ENCODE measurements at regions not wholly inside any gene's neighbourhood (a gene's known extent, or its start where the extent isn't known, plus 50 kb on each side); places are given as distances from the start of the nearest gene placed in this dataset.

- intact Hi-C loops (cut with DNase I, micrococcal nuclease): no loop called here
- ATAC-seq (no peak), DNase-seq (no peak)
These were observed 55.4 kb downstream of the CCER1 start for GRCh38 chr12:90899456-90900182.

- intact Hi-C loops (cut with DNase I, micrococcal nuclease): no loop called here
- DNase-seq (no peak), ATAC-seq (no peak)
These were observed 57.0 kb downstream of the CCER1 start for GRCh38 chr12:90897986-90898385.

- intact Hi-C loops (cut with DNase I, micrococcal nuclease): no loop called here
- no peak for ATAC-seq
- DNase-seq: no peak
These were observed 57.7 kb downstream of the CCER1 start for GRCh38 chr12:90897316-90897715.

GRCh38 chr12:90896821-90897220 is 58.2 kb downstream of the CCER1 start:
- intact Hi-C loops (cut with DNase I, micrococcal nuclease): no loop called here
- DNase-seq (no peak), ATAC-seq (no peak)

GRCh38 chr12:90896164-90896563 is 58.8 kb downstream of the CCER1 start:
- ATAC-seq (no peak), DNase-seq (no peak)
- intact Hi-C loops (cut with DNase I, micrococcal nuclease): no loop called here

GRCh38 chr12:90888316-90888715 is 66.7 kb downstream of the CCER1 start:
- intact Hi-C loops (cut with DNase I, micrococcal nuclease): no loop called here
- ATAC-seq: no peak

GRCh38 chr12:90883456-90883855 is 71.5 kb downstream of the CCER1 start:
- DNase-seq (no peak), ATAC-seq (no peak)
- intact Hi-C loops (cut with DNase I, micrococcal nuclease): no loop called here

More at GRCh38 chr12:90888316-90888715, 66.7 kb downstream of the CCER1 start:
- no peak for DNase-seq

- ATAC-seq: no peak
These were observed 83.3 kb downstream of the CCER1 start for GRCh38 chr12:90871726-90872096.

GRCh38 chr12:90870971-90871725 is 83.8 kb downstream of the CCER1 start:
- DNase-seq (no peak), ATAC-seq (no peak)
- intact Hi-C loops (cut with DNase I, micrococcal nuclease): no loop called here

More at GRCh38 chr12:90871726-90872096, 83.3 kb downstream of the CCER1 start:
- no peak for DNase-seq
- intact Hi-C loops (cut with DNase I, micrococcal nuclease): no loop called here

- ATAC-seq (no peak), DNase-seq (no peak)
- intact Hi-C loops (cut with DNase I, micrococcal nuclease): no loop called here
These were observed 86.3 kb downstream of the CCER1 start for GRCh38 chr12:90868626-90869025.

- intact Hi-C loops (cut with DNase I, micrococcal nuclease): no loop called here
- DNase-seq (no peak), ATAC-seq (peak; percentile 17)
These were observed 95.4 kb downstream of the CCER1 start for GRCh38 chr12:90859591-90859990.

- ATAC-seq (peak; percentile 84), DNase-seq (peak; percentile 27 to 30)
- intact Hi-C loops (cut with DNase I, micrococcal nuclease): no loop called here
These were observed 96.7 kb downstream of the CCER1 start for GRCh38 chr12:90858252-90858651.

- no peak for DNase-seq
- intact Hi-C loops (cut with DNase I, micrococcal nuclease): no loop called here
- no peak for ATAC-seq
These were observed 99.4 kb downstream of the CCER1 start for GRCh38 chr12:90855534-90855933.

GRCh38 chr12:90854136-90854689 is 100.8 kb downstream of the CCER1 start:
- DNase-seq (peak in 1 of 2 donors; percentile 9), ATAC-seq (peak; percentile 69)
- intact Hi-C loops (cut with DNase I, micrococcal nuclease): no loop called here

GRCh38 chr12:90851800-90852718 is 102.9 kb downstream of the CCER1 start:
- intact Hi-C loops (cut with DNase I, micrococcal nuclease): no loop called here
- DNase-seq: no peak
- ATAC-seq: no peak

GRCh38 chr12:90842477-90842876 is 112.5 kb downstream of the CCER1 start:
- DNase-seq (no peak), ATAC-seq (no peak)
- intact Hi-C loops (cut with DNase I, micrococcal nuclease): no loop called here

GRCh38 chr12:90841336-90841735 is 113.6 kb downstream of the CCER1 start:
- no peak for ATAC-seq
- intact Hi-C loops (cut with DNase I, micrococcal nuclease): no loop called here
- no peak for DNase-seq

GRCh38 chr12:90839346-90839745 is 115.6 kb downstream of the CCER1 start:
- intact Hi-C loops (cut with DNase I, micrococcal nuclease): no loop called here
- DNase-seq (no peak), ATAC-seq (no peak)

- intact Hi-C loops (cut with DNase I, micrococcal nuclease): no loop called here
- no peak for DNase-seq
- no peak for ATAC-seq
These were observed 118.3 kb downstream of the CCER1 start for GRCh38 chr12:90836689-90837088.
